Stomach (tissue), 4 donors: ENCODE measurements at regions not wholly inside any gene's neighbourhood (a gene's known extent, or its start where the extent isn't known, plus 50 kb on each side); places are given as distances from the start of the nearest gene placed in this dataset.
"Not testable (repeated sequence)": the region's sequence is repeated elsewhere in the genome, so short reads cannot be mapped to it uniquely, and the experiment has no call there.

Experiments
- CTCF ChIP-seq, 7 experiments: fragments of 450-650 bp in 4 of 7; fragments of 200-600 bp in 3 of 7; sonication (generic) in 3 of 7; IDR thresholded peaks; one replicate each; pipeline ENCODE4 v1.5.1; 2016 to 2019; ENCODE audit warnings: antibody characterized with exemption in 7 of 7, control low read depth in 2 of 7, mild to moderate bottlenecking in 1 of 7
- POLR2A ChIP-seq, 4 donors: fragments of 450-650 bp; IDR thresholded peaks; one replicate each; pipeline ENCODE4 v1.6.1; 2016; ENCODE audit warnings: antibody characterized with exemption in 4 of 4, control low read depth in 2 of 4, mild to moderate bottlenecking in 1 of 4, moderate library complexity in 1 of 4
- POLR2AphosphoS5 ChIP-seq, 3 donors: sonication (generic); formaldehyde crosslinking; IDR thresholded peaks; one replicate each; pipeline ENCODE4 v1.6.1; 2016; ENCODE audit warnings: antibody characterized with exemption in 3 of 3

- TF ChIP-seq CTCF, POLR2AphosphoS5, POLR2A (IDR thresholded peaks at IDR 0.05): not testable (repeated sequence)
These were observed 205.1 kb downstream of the LPIN1 start for GRCh38 chr2:11951492-11951891.
